PC-3 (cell line): ENCODE measurements at regions not wholly inside any gene's neighbourhood (a gene's known extent, or its start where the extent isn't known, plus 50 kb on each side); places are given as distances from the start of the nearest gene placed in this dataset.

Source experiments
- ATAC-seq: fragments of 200-7000 bp; cut with Tn5 transposase; 2 replicates; pipeline ENCODE4 v1.9.1; 2020; ENCODE audit warnings: mild to moderate bottlenecking, moderate library complexity
- BruUV-seq: library from RNA; stranded (reverse); fragments of 400-500 nt; replicated peaks from 2 replicates; lab custom pipeline; 2021; lab: Mats Ljungman, UMichigan
- CTCF ChIA-PET: fragments of 300-600 bp; sonication (Branson Sonifier 250); formaldehyde crosslinking; loops from one replicate; lab custom pipeline; 2022; ENCODE audit warnings: antibody characterized with exemption; lab: Charles Lee
- POLR2A ChIA-PET: fragments of 300-600 bp; sonication (Branson Sonifier 250); formaldehyde crosslinking; loops from one replicate; lab custom pipeline; 2022; ENCODE audit warnings: antibody characterized with exemption; ENCODE audit not compliant: unreplicated experiment; lab: Charles Lee
- DNase-seq: peaks from one replicate; pipeline ENCODE4 v3.0.0-alpha.2; 2015
- H2AFZ ChIP-seq: fragments of 300-600 bp; sonication (generic); 2 replicates; pipeline ENCODE4 v1.6.0; 2016; ENCODE audit warnings: antibody characterized with exemption, low read length
- H3F3A ChIP-seq: fragments of 300-600 bp; sonication (generic); one replicate; pipeline ENCODE4 v1.6.0; 2017; ENCODE audit warnings: antibody characterized with exemption, low read length, control low read depth, mild to moderate bottlenecking; ENCODE audit not compliant: unreplicated experiment
- H3K27ac ChIP-seq: fragments of 300-600 bp; sonication (generic); 2 replicates; pipeline ENCODE4 v1.5.1; 2016; ENCODE audit warnings: mild to moderate bottlenecking, low read length
- H3K27me3 ChIP-seq: fragments of 300-600 bp; sonication (generic); 2 replicates; pipeline ENCODE4 v1.6.1; 2016; ENCODE audit warnings: low read length, mixed read lengths
- H3K36me3 ChIP-seq: fragments of 300-600 bp; sonication (generic); 2 replicates; pipeline ENCODE4 v1.6.1; 2016; ENCODE audit warnings: low read depth, mixed run types, low read length, mixed read lengths
- H3K4me1 ChIP-seq: fragments of 300-600 bp; sonication (generic); 2 replicates; pipeline ENCODE4 v1.5.1; 2016; ENCODE audit warnings: low read length; ENCODE audit not compliant: insufficient read depth
- H3K4me2 ChIP-seq: fragments of 300-600 bp; sonication (generic); 2 replicates; pipeline ENCODE4 v1.6.0; 2016; ENCODE audit warnings: low read length
- H3K4me3 ChIP-seq: fragments of 300-600 bp; sonication (generic); 2 replicates; pipeline ENCODE4 v1.5.1; 2016; ENCODE audit warnings: mild to moderate bottlenecking, low read length, mixed read lengths
- H3K79me2 ChIP-seq: fragments of 300-600 bp; sonication (generic); 2 replicates; pipeline ENCODE4 v1.6.1; 2017; ENCODE audit warnings: low read length, mixed read lengths
- H3K9ac ChIP-seq: fragments of 300-600 bp; sonication (generic); 2 replicates; pipeline ENCODE4 v1.6.0; 2016; ENCODE audit warnings: mild to moderate bottlenecking, low read length
- H3K9me2 ChIP-seq: fragments of 300-600 bp; sonication (generic); replicated peaks from 2 replicates; pipeline ENCODE4 v1.6.1; 2016; ENCODE audit warnings: mixed run types, low read length, mixed read lengths
- H3K9me3 ChIP-seq: fragments of 300-600 bp; sonication (generic); 2 replicates; pipeline ENCODE4 v1.6.1; 2016; ENCODE audit warnings: low read length, mixed read lengths
- H4K20me1 ChIP-seq: fragments of 300-600 bp; sonication (generic); 2 replicates; pipeline ENCODE4 v1.6.1; 2016; ENCODE audit warnings: low read length, mixed read lengths
- EZH2 ChIP-seq: fragments of 300-600 bp; sonication (generic); IDR thresholded peaks from one replicate; pipeline ENCODE4 v1.6.1; 2017; ENCODE audit warnings: antibody characterized with exemption, mild to moderate bottlenecking, low read length; ENCODE audit not compliant: unreplicated experiment
- EZH2phosphoT487 ChIP-seq: fragments of 300-600 bp; sonication (generic); IDR thresholded peaks from 2 replicates; pipeline ENCODE4 v1.6.1; 2018; ENCODE audit warnings: mild to moderate bottlenecking, antibody characterized with exemption, low read length, borderline replicate concordance
- intact Hi-C: fragments of 100-400 bp; cut with micrococcal nuclease; formaldehyde crosslinking; loops from 2 replicates; pipeline ENCODE4 v1.9.0; 2023
- TF ChIP-seq, protein P1 (sequence below): fragments of 300-600 bp; sonication (generic); conservative IDR thresholded peaks from 2 replicates; pipeline ENCODE4 v1.5.1; 2017; ENCODE audit warnings: antibody characterized with exemption, low read depth, mild to moderate bottlenecking, low read length

GRCh38 chr1:79667848-79668696 lies 661.5 kb upstream of the ADGRL4 start:
- TF ChIP-seq, protein P1, sequence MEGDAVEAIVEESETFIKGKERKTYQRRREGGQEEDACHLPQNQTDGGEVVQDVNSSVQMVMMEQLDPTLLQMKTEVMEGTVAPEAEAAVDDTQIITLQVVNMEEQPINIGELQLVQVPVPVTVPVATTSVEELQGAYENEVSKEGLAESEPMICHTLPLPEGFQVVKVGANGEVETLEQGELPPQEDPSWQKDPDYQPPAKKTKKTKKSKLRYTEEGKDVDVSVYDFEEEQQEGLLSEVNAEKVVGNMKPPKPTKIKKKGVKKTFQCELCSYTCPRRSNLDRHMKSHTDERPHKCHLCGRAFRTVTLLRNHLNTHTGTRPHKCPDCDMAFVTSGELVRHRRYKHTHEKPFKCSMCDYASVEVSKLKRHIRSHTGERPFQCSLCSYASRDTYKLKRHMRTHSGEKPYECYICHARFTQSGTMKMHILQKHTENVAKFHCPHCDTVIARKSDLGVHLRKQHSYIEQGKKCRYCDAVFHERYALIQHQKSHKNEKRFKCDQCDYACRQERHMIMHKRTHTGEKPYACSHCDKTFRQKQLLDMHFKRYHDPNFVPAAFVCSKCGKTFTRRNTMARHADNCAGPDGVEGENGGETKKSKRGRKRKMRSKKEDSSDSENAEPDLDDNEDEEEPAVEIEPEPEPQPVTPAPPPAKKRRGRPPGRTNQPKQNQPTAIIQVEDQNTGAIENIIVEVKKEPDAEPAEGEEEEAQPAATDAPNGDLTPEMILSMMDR, result no peak
- TF ChIP-seq EZH2phosphoT487 (no peak), EZH2 (no peak)
- no peaks in the 10 kb centered on the region for H3K36me3 ChIP-seq
- ATAC-seq (no peak), DNase-seq (no peak)
- intact Hi-C loops, result no loop called here
- no peaks in the 10 kb centered on the region for H3K4me1 ChIP-seq
- no TSS peak for BruUV-seq
- H3K9me2 ChIP-seq, result no peaks in the 10 kb centered on the region
- H3K27me3 ChIP-seq, result no peaks in the 10 kb centered on the region
- no peaks in the 10 kb centered on the region for H3K79me2 ChIP-seq
- ChIA-PET CTCF (no interaction called here), POLR2A (no interaction called here)
- H3K4me2 ChIP-seq, result no peak overlapping the region
- H3K4me3 ChIP-seq, result no peak overlapping the region
- no peaks in the 10 kb centered on the region for H3F3A ChIP-seq
- H4K20me1 ChIP-seq, result no peaks in the 10 kb centered on the region
- no peak overlapping the region for H2AFZ ChIP-seq
- H3K27ac ChIP-seq, result no peak overlapping the region
- no peaks in the 10 kb centered on the region for H3K9me3 ChIP-seq
- H3K9ac ChIP-seq, result no peak overlapping the region

DNA sequence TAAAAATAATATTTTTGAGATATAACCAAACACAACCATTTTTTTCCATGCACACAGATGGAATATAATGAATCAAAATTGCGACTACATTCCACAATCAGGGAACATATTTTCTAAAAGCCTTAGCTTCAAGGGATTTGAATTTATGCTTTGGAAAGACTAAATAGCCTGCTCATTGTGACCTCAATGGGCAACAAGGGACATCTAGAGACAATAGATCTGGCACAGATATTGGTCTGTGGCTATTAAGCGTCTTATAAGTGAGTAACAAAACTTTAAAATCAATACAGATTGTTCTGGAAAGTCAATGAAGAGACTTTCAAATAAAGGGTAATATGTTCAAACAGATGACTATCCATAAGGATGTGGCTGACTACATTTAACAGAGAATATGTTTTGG lies 660.6 kb upstream of the ADGRL4 start:
- CTCF ChIA-PET, result no interaction called here
- no TSS peak for BruUV-seq

More for the DNA sequence above, 660.6 kb upstream of the ADGRL4 start:
- ATAC-seq (no peak), DNase-seq (no peak)
- H3K9ac ChIP-seq, result no peak overlapping the region
- H3K4me2 ChIP-seq, result no peak overlapping the region
- no peak overlapping the region for H2AFZ ChIP-seq
- no peaks in the 10 kb centered on the region for H3K4me1 ChIP-seq
- intact Hi-C loops, result no loop called here
- H3K36me3 ChIP-seq, result no peaks in the 10 kb centered on the region
- no peaks in the 10 kb centered on the region for H3F3A ChIP-seq
- H3K79me2 ChIP-seq, result no peaks in the 10 kb centered on the region
- H3K4me3 ChIP-seq, result no peak overlapping the region
- no peaks in the 10 kb centered on the region for H4K20me1 ChIP-seq
- POLR2A ChIA-PET, result no interaction called here
- no peaks in the 10 kb centered on the region for H3K27me3 ChIP-seq
- H3K27ac ChIP-seq, result no peak overlapping the region
- no peaks in the 10 kb centered on the region for H3K9me2 ChIP-seq
- TF ChIP-seq EZH2phosphoT487 (no peak), EZH2 (no peak)
- TF ChIP-seq, protein P1, result no peak
- H3K9me3 ChIP-seq, result no peaks in the 10 kb centered on the region
